Vagina (tissue), 2 donors: ENCODE measurements at regions not wholly inside any gene's neighbourhood (a gene's known extent, or its start where the extent isn't known, plus 50 kb on each side); places are given as distances from the start of the nearest gene placed in this dataset.

ENCODE experiments used
- DNase-seq, 2 donors: peaks; one replicate each; pipeline ENCODE4 v3.0.0-alpha.2; 2017; ENCODE audit errors: extremely low spot score in 2 of 2
- H3K27ac ChIP-seq: fragments of 200-600 bp; sonication (generic); one replicate; pipeline ENCODE4 v1.5.1; 2019
- H3K27me3 ChIP-seq: fragments of 200-600 bp; sonication (generic); one replicate; pipeline ENCODE4 v1.5.1; 2019
- H3K36me3 ChIP-seq, 2 donors: fragments of 200-600 bp; sonication (generic); one replicate each; pipeline ENCODE4 v1.5.1; 2017 to 2019
- H3K4me1 ChIP-seq: fragments of 200-600 bp; sonication (generic); one replicate; pipeline ENCODE4 v1.5.1; 2019
- H3K4me3 ChIP-seq, 2 donors: fragments of 200-600 bp; sonication (generic); 1 replicate in 1 of 2; 2 replicates in 1 of 2; pipeline ENCODE4 v1.5.1; 2016 to 2019
- H3K9me3 ChIP-seq: fragments of 200-600 bp; sonication (generic); one replicate; pipeline ENCODE4 v1.5.1; 2019
- POLR2A ChIP-seq, 2 donors: fragments of 450-650 bp; IDR thresholded peaks; one replicate each; pipeline ENCODE4 v1.6.1; 2017; ENCODE audit warnings: antibody characterized with exemption in 2 of 2, mild to moderate bottlenecking in 2 of 2, moderate library complexity in 2 of 2
- POLR2AphosphoS5 ChIP-seq, 2 donors: sonication (generic); formaldehyde crosslinking; IDR thresholded peaks; one replicate each; pipeline ENCODE4 v1.9.0; 2017; ENCODE audit warnings: antibody characterized with exemption in 2 of 2, mild to moderate bottlenecking in 2 of 2, low read depth in 1 of 2; ENCODE audit not compliant: insufficient read depth in 1 of 2
- intact Hi-C: fragments of 100-400 bp; cut with DNase I; formaldehyde crosslinking; loops from one replicate; pipeline ENCODE4 v1.15.1; 2023
- TF ChIP-seq, protein P1 (sequence below), 3 experiments: fragments of 450-650 bp in 2 of 3; fragments of 200-600 bp in 1 of 3; sonication (generic) in 1 of 3; IDR thresholded peaks; one replicate each; pipeline ENCODE4 v1.5.1; 2017 to 2019; ENCODE audit warnings: antibody characterized with exemption in 3 of 3, mild to moderate bottlenecking in 2 of 3, moderate library complexity in 2 of 3

DNA sequence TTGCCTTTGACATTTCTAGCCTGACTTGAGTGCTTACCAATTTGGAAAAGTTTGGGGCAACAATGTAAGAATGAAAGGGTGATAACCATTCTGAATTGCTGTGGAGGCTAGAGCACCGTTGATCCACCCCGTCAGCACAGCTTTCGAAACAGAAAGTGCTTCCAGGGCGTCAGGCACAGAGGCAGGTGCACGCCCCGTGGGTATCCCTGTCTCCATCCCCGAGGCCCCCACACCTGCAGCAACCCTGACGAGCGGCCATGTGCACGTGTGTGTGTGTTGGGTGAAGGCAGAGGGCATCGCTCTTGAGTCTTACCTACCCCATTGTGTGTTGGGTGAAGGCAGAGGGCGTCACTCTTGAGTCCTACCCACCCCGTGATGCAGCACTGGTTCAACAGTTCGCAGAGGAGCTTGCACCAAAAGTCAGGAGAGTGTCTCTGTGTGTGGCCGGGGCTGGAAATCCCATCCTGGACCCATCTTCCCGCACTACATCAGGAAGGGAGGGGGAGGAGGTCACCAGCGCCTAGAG, 404.5 kb downstream of the BRD1 start:
- Histone ChIP-seq H3K4me3 (no peak overlapping the region), H3K4me1 (no peaks in the 10 kb centered on the region), H3K9me3 (no peaks in the 10 kb centered on the region), H3K27me3 (no peaks in the 10 kb centered on the region), H3K27ac (no peak overlapping the region), H3K36me3 (no peaks in the 10 kb centered on the region)
- DNase-seq: peak in 1 of 2 donors; percentile 46
- TF ChIP-seq, protein P1, sequence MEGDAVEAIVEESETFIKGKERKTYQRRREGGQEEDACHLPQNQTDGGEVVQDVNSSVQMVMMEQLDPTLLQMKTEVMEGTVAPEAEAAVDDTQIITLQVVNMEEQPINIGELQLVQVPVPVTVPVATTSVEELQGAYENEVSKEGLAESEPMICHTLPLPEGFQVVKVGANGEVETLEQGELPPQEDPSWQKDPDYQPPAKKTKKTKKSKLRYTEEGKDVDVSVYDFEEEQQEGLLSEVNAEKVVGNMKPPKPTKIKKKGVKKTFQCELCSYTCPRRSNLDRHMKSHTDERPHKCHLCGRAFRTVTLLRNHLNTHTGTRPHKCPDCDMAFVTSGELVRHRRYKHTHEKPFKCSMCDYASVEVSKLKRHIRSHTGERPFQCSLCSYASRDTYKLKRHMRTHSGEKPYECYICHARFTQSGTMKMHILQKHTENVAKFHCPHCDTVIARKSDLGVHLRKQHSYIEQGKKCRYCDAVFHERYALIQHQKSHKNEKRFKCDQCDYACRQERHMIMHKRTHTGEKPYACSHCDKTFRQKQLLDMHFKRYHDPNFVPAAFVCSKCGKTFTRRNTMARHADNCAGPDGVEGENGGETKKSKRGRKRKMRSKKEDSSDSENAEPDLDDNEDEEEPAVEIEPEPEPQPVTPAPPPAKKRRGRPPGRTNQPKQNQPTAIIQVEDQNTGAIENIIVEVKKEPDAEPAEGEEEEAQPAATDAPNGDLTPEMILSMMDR (IDR thresholded peaks at IDR 0.05): no peak
- TF ChIP-seq POLR2A (IDR thresholded peaks at IDR 0.05): no peak
- TF ChIP-seq POLR2AphosphoS5 (IDR thresholded peaks at IDR 0.05; ENCODE audit: insufficient read depth in 1 of 2, low read depth in 1 of 2): no peak
- intact Hi-C loops: no loop called here

DNA sequence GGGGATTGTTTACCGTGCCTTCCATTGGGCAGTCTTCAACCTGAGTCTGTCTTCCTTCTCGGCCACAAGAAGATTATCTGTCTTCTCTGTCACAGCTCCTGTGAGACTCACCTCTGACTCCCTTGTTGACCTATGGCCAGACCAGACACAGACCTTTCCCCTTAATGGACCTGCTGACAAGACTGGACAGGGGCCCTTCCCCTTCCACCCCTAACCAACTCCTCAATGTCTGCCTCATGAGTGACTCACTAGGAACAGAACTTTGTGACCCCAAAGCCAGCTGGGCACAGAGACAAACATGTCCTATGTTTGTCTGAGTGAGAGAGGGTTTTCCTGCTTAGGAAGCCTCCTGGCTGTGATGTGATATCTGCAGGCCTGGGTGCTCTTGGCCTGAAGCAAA, 405.0 kb downstream of the BRD1 start:
- Histone ChIP-seq H3K4me3 (no peak overlapping the region), H3K9me3 (no peaks in the 10 kb centered on the region), H3K4me1 (no peaks in the 10 kb centered on the region), H3K36me3 (no peaks in the 10 kb centered on the region), H3K27ac (no peak overlapping the region), H3K27me3 (no peaks in the 10 kb centered on the region)
- intact Hi-C loops: no loop called here
- no peak for TF ChIP-seq POLR2AphosphoS5 (IDR thresholded peaks at IDR 0.05; ENCODE audit: insufficient read depth in 1 of 2, low read depth in 1 of 2)
- no peak for TF ChIP-seq POLR2A (IDR thresholded peaks at IDR 0.05)
- TF ChIP-seq, protein P1 (IDR thresholded peaks at IDR 0.05): no peak
- peak in 1 of 2 donors; percentile 70 for DNase-seq

DNA sequence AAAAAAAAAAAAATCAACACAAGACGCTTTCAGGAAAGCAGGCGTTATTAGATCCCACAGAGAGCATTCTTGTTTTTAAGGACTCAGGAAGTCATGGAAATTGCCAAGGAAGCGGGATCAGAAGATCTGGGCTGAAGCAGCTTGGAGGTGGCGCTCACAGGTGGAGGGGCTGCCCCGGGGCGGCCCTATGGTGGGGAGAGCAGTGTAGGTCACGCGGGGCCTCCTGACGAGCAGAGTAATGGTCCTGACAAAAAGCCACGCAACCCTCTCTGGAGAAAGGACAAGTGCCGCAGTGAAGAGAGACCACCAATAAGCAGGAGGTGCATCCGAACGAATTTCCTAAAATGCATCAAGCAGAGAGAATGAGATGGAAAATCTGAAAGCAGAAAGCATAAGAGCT, 407.0 kb downstream of the BRD1 start:
- Histone ChIP-seq H3K27me3 (no peaks in the 10 kb centered on the region), H3K9me3 (no peaks in the 10 kb centered on the region), H3K36me3 (no peaks in the 10 kb centered on the region), H3K4me3 (no peak overlapping the region), H3K27ac (no peak overlapping the region), H3K4me1 (no peaks in the 10 kb centered on the region)
- peak in 1 of 2 donors; percentile 40 for DNase-seq
- TF ChIP-seq, protein P1 (IDR thresholded peaks at IDR 0.05): no peak
- TF ChIP-seq POLR2AphosphoS5 (IDR thresholded peaks at IDR 0.05; ENCODE audit: insufficient read depth in 1 of 2, low read depth in 1 of 2) (no peak), POLR2A (IDR thresholded peaks at IDR 0.05) (no peak)
- intact Hi-C loops: no loop called here

DNA sequence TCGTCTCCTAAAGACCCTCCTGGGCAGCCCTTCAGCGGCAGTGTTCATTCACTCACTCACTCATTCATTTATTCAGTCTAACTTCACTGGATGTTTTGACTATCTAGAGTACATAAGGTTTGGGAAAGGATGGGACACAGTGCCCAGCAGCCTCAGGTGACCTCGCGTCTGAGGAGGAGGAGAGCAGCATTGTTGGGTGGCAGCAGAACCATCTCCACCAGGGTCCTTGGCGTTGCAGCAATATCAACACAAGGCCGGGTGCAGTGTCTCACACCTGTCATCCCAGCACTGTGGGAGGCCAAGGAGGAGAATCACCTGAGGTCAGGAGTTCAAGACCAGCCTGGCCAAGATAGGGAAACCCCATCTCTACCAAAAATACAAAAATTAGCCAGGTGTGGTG, 408.0 kb downstream of the BRD1 start:
- Histone ChIP-seq H3K4me3 (no peak overlapping the region), H3K27me3 (no peaks in the 10 kb centered on the region), H3K27ac (no peak overlapping the region), H3K9me3 (no peaks in the 10 kb centered on the region), H3K36me3 (no peaks in the 10 kb centered on the region), H3K4me1 (no peaks in the 10 kb centered on the region)
- intact Hi-C loops: no loop called here
- no peak for DNase-seq
- TF ChIP-seq, protein P1 (IDR thresholded peaks at IDR 0.05): no peak
- no peak for TF ChIP-seq POLR2A (IDR thresholded peaks at IDR 0.05)

DNA sequence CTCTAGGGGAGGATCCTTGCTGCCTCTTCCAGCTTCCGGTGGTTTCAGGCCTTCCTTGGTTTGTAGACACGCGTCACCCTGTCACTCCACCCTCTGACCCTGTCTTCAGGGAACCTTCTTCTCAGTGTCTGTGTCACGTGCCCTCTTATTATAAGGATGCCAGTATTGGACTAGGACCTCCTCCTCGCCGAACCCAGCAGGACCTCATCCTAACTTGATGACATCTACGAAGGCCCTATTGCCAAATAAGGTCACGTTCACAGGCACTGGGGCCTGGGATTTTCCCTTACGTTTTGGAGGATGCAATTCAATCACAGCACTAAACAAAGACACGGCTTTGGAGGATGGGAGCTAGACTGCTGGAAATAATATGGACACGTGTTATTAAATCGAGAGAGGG, 408.7 kb downstream of the BRD1 start:
- Histone ChIP-seq H3K27me3 (no peaks in the 10 kb centered on the region), H3K4me3 (no peak overlapping the region), H3K9me3 (no peaks in the 10 kb centered on the region), H3K4me1 (no peaks in the 10 kb centered on the region), H3K27ac (no peak overlapping the region), H3K36me3 (no peaks in the 10 kb centered on the region)
- TF ChIP-seq POLR2AphosphoS5 (IDR thresholded peaks at IDR 0.05; ENCODE audit: insufficient read depth in 1 of 2, low read depth in 1 of 2) (no peak), POLR2A (IDR thresholded peaks at IDR 0.05) (no peak)
- TF ChIP-seq, protein P1 (IDR thresholded peaks at IDR 0.05): no peak
- no peak for DNase-seq
- intact Hi-C loops: no loop called here
